ENCODE measurements at regions not wholly inside any gene's neighbourhood (a gene's known extent, or its start where the extent isn't known, plus 50 kb on each side); places are given as distances from the start of the nearest gene placed in this dataset.

DNA sequence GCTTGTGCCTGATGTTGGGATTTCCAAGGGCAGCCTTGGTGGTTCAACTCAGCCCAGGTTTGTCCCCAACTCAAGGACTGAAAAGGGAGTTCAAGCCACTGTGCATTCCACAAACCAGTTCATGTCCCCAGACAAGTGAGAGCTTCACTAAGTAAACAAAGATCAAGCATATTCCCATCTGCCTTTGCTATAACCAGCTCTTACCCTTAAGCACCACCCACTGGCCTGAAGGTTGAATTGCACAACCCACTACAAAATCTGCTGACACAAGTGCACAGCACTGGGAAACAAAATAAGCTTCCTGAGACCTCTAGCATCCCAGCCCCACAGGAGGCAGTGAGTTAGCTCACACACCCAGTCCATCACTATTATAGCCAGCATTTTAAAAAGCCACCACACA, 516.7 kb downstream of the NR4A2 start:
- TF ChIP-seq, protein P1, sequence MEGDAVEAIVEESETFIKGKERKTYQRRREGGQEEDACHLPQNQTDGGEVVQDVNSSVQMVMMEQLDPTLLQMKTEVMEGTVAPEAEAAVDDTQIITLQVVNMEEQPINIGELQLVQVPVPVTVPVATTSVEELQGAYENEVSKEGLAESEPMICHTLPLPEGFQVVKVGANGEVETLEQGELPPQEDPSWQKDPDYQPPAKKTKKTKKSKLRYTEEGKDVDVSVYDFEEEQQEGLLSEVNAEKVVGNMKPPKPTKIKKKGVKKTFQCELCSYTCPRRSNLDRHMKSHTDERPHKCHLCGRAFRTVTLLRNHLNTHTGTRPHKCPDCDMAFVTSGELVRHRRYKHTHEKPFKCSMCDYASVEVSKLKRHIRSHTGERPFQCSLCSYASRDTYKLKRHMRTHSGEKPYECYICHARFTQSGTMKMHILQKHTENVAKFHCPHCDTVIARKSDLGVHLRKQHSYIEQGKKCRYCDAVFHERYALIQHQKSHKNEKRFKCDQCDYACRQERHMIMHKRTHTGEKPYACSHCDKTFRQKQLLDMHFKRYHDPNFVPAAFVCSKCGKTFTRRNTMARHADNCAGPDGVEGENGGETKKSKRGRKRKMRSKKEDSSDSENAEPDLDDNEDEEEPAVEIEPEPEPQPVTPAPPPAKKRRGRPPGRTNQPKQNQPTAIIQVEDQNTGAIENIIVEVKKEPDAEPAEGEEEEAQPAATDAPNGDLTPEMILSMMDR (conservative IDR thresholded peaks at IDR 0.05; ENCODE audit: low read depth, low read length) = no peak
- TF ChIP-seq POLR2A (IDR thresholded peaks at IDR 0.05; ENCODE audit: low read depth, low read length) = no peak
- no peak for TF ChIP-seq MXI1 (IDR thresholded peaks at IDR 0.05; ENCODE audit: borderline replicate concordance, low read depth, low read length)
- no peak for TF ChIP-seq RFX5 (IDR thresholded peaks at IDR 0.05; ENCODE audit: low read depth, low read length)
- no peak for TF ChIP-seq CHD1 (IDR thresholded peaks at IDR 0.05; ENCODE audit: low read depth, low read length)
- no peak for TF ChIP-seq MAFK (IDR thresholded peaks at IDR 0.05; ENCODE audit: low read depth, low read length)
- no peak for TF ChIP-seq CEBPB (IDR thresholded peaks at IDR 0.05; ENCODE audit: low read depth, low read length)
- no peak for TF ChIP-seq NFE2L2 (IDR thresholded peaks at IDR 0.05; ENCODE audit: low read depth, low read length)
- TF ChIP-seq SMC3 (IDR thresholded peaks at IDR 0.05; ENCODE audit: low read depth, low read length) = no peak
- no peak for TF ChIP-seq RCOR1 (IDR thresholded peaks at IDR 0.05; ENCODE audit: insufficient replicate concordance, low read length)
- TF ChIP-seq RAD21 (IDR thresholded peaks at IDR 0.05; ENCODE audit: low read length) = no peak
- TF ChIP-seq, protein P2, sequence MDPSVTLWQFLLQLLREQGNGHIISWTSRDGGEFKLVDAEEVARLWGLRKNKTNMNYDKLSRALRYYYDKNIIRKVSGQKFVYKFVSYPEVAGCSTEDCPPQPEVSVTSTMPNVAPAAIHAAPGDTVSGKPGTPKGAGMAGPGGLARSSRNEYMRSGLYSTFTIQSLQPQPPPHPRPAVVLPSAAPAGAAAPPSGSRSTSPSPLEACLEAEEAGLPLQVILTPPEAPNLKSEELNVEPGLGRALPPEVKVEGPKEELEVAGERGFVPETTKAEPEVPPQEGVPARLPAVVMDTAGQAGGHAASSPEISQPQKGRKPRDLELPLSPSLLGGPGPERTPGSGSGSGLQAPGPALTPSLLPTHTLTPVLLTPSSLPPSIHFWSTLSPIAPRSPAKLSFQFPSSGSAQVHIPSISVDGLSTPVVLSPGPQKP (IDR thresholded peaks at IDR 0.05; ENCODE audit: borderline replicate concordance, low read depth, low read length) = no peak
- TF ChIP-seq, protein P3, sequence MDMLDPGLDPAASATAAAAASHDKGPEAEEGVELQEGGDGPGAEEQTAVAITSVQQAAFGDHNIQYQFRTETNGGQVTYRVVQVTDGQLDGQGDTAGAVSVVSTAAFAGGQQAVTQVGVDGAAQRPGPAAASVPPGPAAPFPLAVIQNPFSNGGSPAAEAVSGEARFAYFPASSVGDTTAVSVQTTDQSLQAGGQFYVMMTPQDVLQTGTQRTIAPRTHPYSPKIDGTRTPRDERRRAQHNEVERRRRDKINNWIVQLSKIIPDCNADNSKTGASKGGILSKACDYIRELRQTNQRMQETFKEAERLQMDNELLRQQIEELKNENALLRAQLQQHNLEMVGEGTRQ (IDR thresholded peaks at IDR 0.05; ENCODE audit: low read depth, low read length) = no peak

Data from IMR-90 (cell line).